IMR-90 (cell line): ENCODE measurements at regions not wholly inside any gene's neighbourhood (a gene's known extent, or its start where the extent isn't known, plus 50 kb on each side); places are given as distances from the start of the nearest gene placed in this dataset.

Experiments used
- ATAC-seq: fragments of 200-7000 bp; cut with Tn5 transposase; 2 replicates; pipeline ENCODE4 v1.9.1; 2020; ENCODE audit warnings: low read depth, mild to moderate bottlenecking, moderate library complexity
- BruUV-seq: library from RNA; stranded (reverse); fragments of 400-500 nt; replicated peaks from 2 replicates; lab custom pipeline; 2021; lab: Mats Ljungman, UMichigan
- CTCF ChIA-PET: fragments of 300-600 bp; formaldehyde crosslinking; extraction: SDS; loops from one replicate; lab custom pipeline; 2021; ENCODE audit warnings: antibody characterized with exemption; lab: Yijun Ruan, JAX
- POLR2A ChIA-PET: fragments of 300-600 bp; sonication (Branson Sonifier 250); formaldehyde crosslinking; loops from one replicate; lab custom pipeline; 2022; ENCODE audit warnings: antibody characterized with exemption; ENCODE audit not compliant: unreplicated experiment; lab: Charles Lee
- DNase-seq: peaks from one replicate; pipeline ENCODE4 v3.0.0; 2013
- H2AFZ ChIP-seq: replicated peaks from 2 replicates; pipeline ENCODE3; 2013; ENCODE audit warnings: low read length, mild to moderate bottlenecking; ENCODE audit not compliant: poor library complexity
- H2AK5ac ChIP-seq: 2 replicates; pipeline ENCODE4 v1.6.1; 2013; ENCODE audit warnings: low read depth, low read length, inconsistent platforms
- H2AK9ac ChIP-seq: replicated peaks from 2 replicates; pipeline ENCODE3; 2013; ENCODE audit warnings: mild to moderate bottlenecking, low read depth, low read length, moderate library complexity; ENCODE audit not compliant: poor library complexity
- H2BK120ac ChIP-seq: 2 replicates; pipeline ENCODE4 v1.6.1; 2013; ENCODE audit warnings: low read depth, low read length, inconsistent platforms
- H2BK15ac ChIP-seq: 3 replicates; pipeline ENCODE4 v1.6.1; 2013; ENCODE audit warnings: low read depth, low read length, inconsistent platforms
- H2BK20ac ChIP-seq: 2 replicates; pipeline ENCODE4 v1.6.1; 2013; ENCODE audit warnings: low read depth, mild to moderate bottlenecking, inconsistent platforms, low read length, moderate library complexity
- H2BK5ac ChIP-seq: 2 replicates; pipeline ENCODE4 v1.6.1; 2013; ENCODE audit warnings: mild to moderate bottlenecking, low read depth, low read length, inconsistent platforms; ENCODE audit not compliant: poor library complexity, severe bottlenecking
- H3K14ac ChIP-seq: replicated peaks from 2 replicates; pipeline ENCODE4 v1.6.1; 2013; ENCODE audit warnings: low read depth, low read length, inconsistent platforms
- H3K18ac ChIP-seq: 2 replicates; pipeline ENCODE4 v1.6.1; 2013; ENCODE audit warnings: low read depth, low read length, control low read depth
- H3K23ac ChIP-seq: 2 replicates; pipeline ENCODE4 v1.6.1; 2013; ENCODE audit warnings: low read depth, low read length, inconsistent platforms
- H3K27ac ChIP-seq: 2 replicates; pipeline ENCODE4 v1.5.1; 2013; ENCODE audit warnings: mild to moderate bottlenecking, control low read depth, low read length; ENCODE audit not compliant: insufficient read depth
- H3K27me3 ChIP-seq: 2 replicates; pipeline ENCODE4 v1.6.1; 2013; ENCODE audit warnings: low read length; ENCODE audit not compliant: control insufficient read depth, insufficient read depth
- H3K36me3 ChIP-seq: 2 replicates; pipeline ENCODE4 v1.6.1; 2013; ENCODE audit warnings: low read length, mixed read lengths; ENCODE audit not compliant: control insufficient read depth, insufficient read depth
- H3K4ac ChIP-seq: 2 replicates; pipeline ENCODE4 v1.6.1; 2013; ENCODE audit warnings: low read depth, low read length, inconsistent platforms
- H3K4me1 ChIP-seq: 2 replicates; pipeline ENCODE4 v1.6.1; 2013; ENCODE audit warnings: low read length, mixed read lengths; ENCODE audit not compliant: control insufficient read depth, insufficient read depth
- H3K4me2 ChIP-seq: 2 replicates; pipeline ENCODE4 v1.6.1; 2013; ENCODE audit warnings: low read depth, mild to moderate bottlenecking, control low read depth, low read length, moderate library complexity
- H3K4me3 ChIP-seq: 2 replicates; pipeline ENCODE4 v1.5.1; 2013; ENCODE audit warnings: low read depth, mild to moderate bottlenecking, control low read depth, low read length, moderate library complexity; ENCODE audit not compliant: insufficient read depth
- H3K56ac ChIP-seq: 2 replicates; pipeline ENCODE4 v1.6.1; 2013; ENCODE audit warnings: low read length, inconsistent platforms; ENCODE audit not compliant: insufficient read depth; ENCODE audit errors: extremely low read depth
- H3K79me1 ChIP-seq, 2 experiments: 2 replicates each; pipeline ENCODE4 v1.6.1; 2013; ENCODE audit warnings: low read length in 2 of 2, inconsistent platforms in 1 of 2, low read depth in 1 of 2
- H3K9ac ChIP-seq: 2 replicates; pipeline ENCODE4 v1.6.1; 2013; ENCODE audit warnings: low read depth, low read length, control low read depth
- H3K9me1 ChIP-seq: 2 replicates; pipeline ENCODE4 v1.6.1; 2013; ENCODE audit warnings: low read length, inconsistent platforms; ENCODE audit not compliant: insufficient read depth
- H3K9me3 ChIP-seq: 2 replicates; pipeline ENCODE4 v1.6.1; 2013; ENCODE audit warnings: low read length; ENCODE audit not compliant: control insufficient read depth, insufficient read depth
- H4K20me1 ChIP-seq: 2 replicates; pipeline ENCODE4 v1.6.1; 2013; ENCODE audit warnings: low read length, inconsistent platforms; ENCODE audit not compliant: insufficient read depth
- H4K5ac ChIP-seq: 2 replicates; pipeline ENCODE4 v1.6.1; 2013; ENCODE audit warnings: mild to moderate bottlenecking, low read depth, low read length, control low read depth
- H4K8ac ChIP-seq, 2 experiments: 2 replicates each; pipeline ENCODE4 v1.6.1; 2013; ENCODE audit warnings: low read depth in 2 of 2, low read length in 2 of 2, control low read depth in 1 of 2, inconsistent platforms in 1 of 2
- H4K91ac ChIP-seq: 2 replicates; pipeline ENCODE4 v1.6.1; 2013; ENCODE audit warnings: low read depth, low read length, inconsistent platforms; ENCODE audit not compliant: insufficient read depth
- BHLHE40 ChIP-seq: fragments of 150-350 bp; IDR thresholded peaks from 2 replicates; pipeline ENCODE4 v1.6.1; 2016; ENCODE audit warnings: mild to moderate bottlenecking, low read depth, low read length
- MAFK ChIP-seq: IDR thresholded peaks from 2 replicates; pipeline ENCODE4 v1.6.1; 2012; ENCODE audit warnings: low read depth, low read length, improper control_type of control experiment
- NFE2L2 ChIP-seq: fragments of 150-350 bp; IDR thresholded peaks from 2 replicates; pipeline ENCODE4 v1.6.1; 2016; ENCODE audit warnings: low read depth, mild to moderate bottlenecking, low read length
- POLR2A ChIP-seq: IDR thresholded peaks from 2 replicates; pipeline ENCODE4 v1.6.1; 2012; ENCODE audit warnings: mild to moderate bottlenecking, low read depth, low read length
- RAD21 ChIP-seq: IDR thresholded peaks from 2 replicates; pipeline ENCODE4 v1.6.1; 2012; ENCODE audit warnings: low read length, improper control_type of control experiment
- RCOR1 ChIP-seq: IDR thresholded peaks from 2 replicates; pipeline ENCODE4 v1.6.1; 2012; ENCODE audit warnings: mild to moderate bottlenecking, low read length, improper control_type of control experiment; ENCODE audit not compliant: insufficient replicate concordance
- RFX5 ChIP-seq: IDR thresholded peaks from 2 replicates; pipeline ENCODE4 v1.8.0; 2012; ENCODE audit warnings: low read depth, mild to moderate bottlenecking, low read length, moderate library complexity
- WGBS, 2 experiments: methylation state at CpG; one replicate each; pipeline versions ENCODE4 v1.1.5 to v1.1.7; 2013; ENCODE audit warnings: missing lambda C conversion rate in 2 of 2; ENCODE audit not compliant: insufficient read length in 1 of 2; ENCODE audit errors: extremely low coverage in 2 of 2; 5-methylcytosine and 5-hydroxymethylcytosine counted together
- dilution Hi-C: fragments of 300-500 bp; cut with HindIII; formaldehyde crosslinking; loops from one replicate; pipeline ENCODE4 v1.14.3; 2018; ENCODE audit warnings: low sequenced_read_pairs; ENCODE audit not compliant: unreplicated experiment
- in situ Hi-C: fragments of 300-500 bp; cut with MboI; formaldehyde crosslinking; loops from 3 replicates; pipeline ENCODE4 v1.14.3; 2019; ENCODE audit warnings: low sequenced_read_pairs, inconsistent platforms, mixed read lengths
- intact Hi-C: fragments of 100-400 bp; cut with micrococcal nuclease; formaldehyde crosslinking; loops from 2 replicates; pipeline ENCODE4 v1.10.0; 2022

GRCh38 chr6:137304020-137304780 is 85.0 kb upstream of the IFNGR1 start:
- peaks cover 7% of the 10 kb centered on the region; the same call in 1 of the 2 replicates for H3K27me3 ChIP-seq
- DNase-seq (no peak), ATAC-seq (no peak)
- dilution Hi-C loops (no loop called here), intact Hi-C loops (no loop called here), in situ Hi-C loops (no loop called here)
- no peak overlapping the region for H3K23ac ChIP-seq
- no peaks in the 10 kb centered on the region for H3K79me1 ChIP-seq
- H3K9me1 ChIP-seq: no peaks in the 10 kb centered on the region
- no peak overlapping the region for H2BK15ac ChIP-seq
- no peak overlapping the region for H2BK20ac ChIP-seq
- WGBS, 2 experiments: no CpG with 5 or more reads among the region's 4 CpGs
- no peak overlapping the region for H2BK120ac ChIP-seq
- H3K4me2 ChIP-seq: no peak overlapping the region
- H3K36me3 ChIP-seq: no peaks in the 10 kb centered on the region
- no peak overlapping the region for H3K18ac ChIP-seq
- H2BK5ac ChIP-seq: no peak overlapping the region
- POLR2A ChIA-PET: no interaction called here
- no peak overlapping the region for H4K8ac ChIP-seq
- no peak overlapping the region for H3K9ac ChIP-seq
- H4K20me1 ChIP-seq: no peaks in the 10 kb centered on the region
- H2AK5ac ChIP-seq: no peak overlapping the region
- TF ChIP-seq BHLHE40: no peak
- TF ChIP-seq NFE2L2: no peak
- TF ChIP-seq MAFK: no peak
- TF ChIP-seq RCOR1: no peak
- TF ChIP-seq RFX5: no peak
- TF ChIP-seq POLR2A: no peak
- no peak for TF ChIP-seq RAD21
- no peak overlapping the region for H2AFZ ChIP-seq
- H3K9me3 ChIP-seq: no peaks in the 10 kb centered on the region
- H2AK9ac ChIP-seq: no peak overlapping the region
- no peak overlapping the region for H4K5ac ChIP-seq
- no TSS peak for BruUV-seq
- H3K14ac ChIP-seq: no peak overlapping the region
- H3K4me1 ChIP-seq: no peaks in the 10 kb centered on the region
- no peak overlapping the region for H4K91ac ChIP-seq
- no peak overlapping the region for H3K4me3 ChIP-seq
- H3K27ac ChIP-seq: no peak overlapping the region
- CTCF ChIA-PET: no interaction called here
- H3K56ac ChIP-seq: no peak overlapping the region
- no peak overlapping the region for H3K4ac ChIP-seq
